BLaER1 treated with 17β-estradiol and CSF1 and Interleukin-3, amounts not matched to agents 10 nM and 100 nM (cell line): ENCODE measurements at regions not wholly inside any gene's neighbourhood (a gene's known extent, or its start where the extent isn't known, plus 50 kb on each side); places are given as distances from the start of the nearest gene placed in this dataset.
"Not testable (repeated sequence)": the region's sequence is repeated elsewhere in the genome, so short reads cannot be mapped to it uniquely, and the experiment has no call there.

ENCODE experiments used
- H3K27ac ChIP-seq, 11 experiments: shearing (Covaris generic); formaldehyde crosslinking; 2 replicates each; pipeline ENCODE4 v1.8.1; 2022
- H3K27me3 ChIP-seq, 11 experiments: shearing (Covaris generic); formaldehyde crosslinking; 2 replicates each; pipeline ENCODE4 v1.8.1; 2022
- H3K36me3 ChIP-seq, 11 experiments: shearing (Covaris generic); formaldehyde crosslinking; 2 replicates each; pipeline ENCODE4 v1.8.1; 2022
- H3K4me1 ChIP-seq, 10 experiments: shearing (Covaris generic); formaldehyde crosslinking; 2 replicates each; pipeline ENCODE4 v1.8.1; 2022
- H3K4me2 ChIP-seq, 11 experiments: shearing (Covaris generic); formaldehyde crosslinking; 2 replicates each; pipeline ENCODE4 v1.8.1; 2022
- H3K4me3 ChIP-seq, 10 experiments: shearing (Covaris generic); formaldehyde crosslinking; 2 replicates each; pipeline ENCODE4 v1.8.1; 2022
- H3K9ac ChIP-seq, 11 experiments: shearing (Covaris generic); formaldehyde crosslinking; 2 replicates each; pipeline ENCODE4 v1.8.1; 2022
- H3K9me3 ChIP-seq, 11 experiments: shearing (Covaris generic); formaldehyde crosslinking; replicated peaks in 1 of 11; 2 replicates each; pipeline ENCODE4 v1.8.1; 2022
- H4K20me1 ChIP-seq, 11 experiments: shearing (Covaris generic); formaldehyde crosslinking; 2 replicates each; pipeline ENCODE4 v1.8.1; 2022
- Cebpa-rat ChIP-seq, 11 experiments: shearing (Covaris generic); IDR thresholded peaks; 2 replicates each; pipeline ENCODE4 v1.8.1; 2022

- H3K9me3 ChIP-seq: peaks cover 0 to 5% (median 0%) of the 10 kb centered on the region in 11 experiments; a peak in 4 of 22 replicates
- H4K20me1 ChIP-seq: no peaks in the 10 kb centered on the region
- no peak for TF ChIP-seq Cebpa-rat (IDR thresholded peaks at IDR 0.05)
- H3K27me3 ChIP-seq: no peaks in the 10 kb centered on the region
- H3K4me3 ChIP-seq: no peak overlapping the region
- H3K4me2 ChIP-seq: no peak overlapping the region
- H3K9ac ChIP-seq: no peak overlapping the region
- H3K4me1 ChIP-seq: no peaks in the 10 kb centered on the region
- H3K27ac ChIP-seq: no peak overlapping the region
- H3K36me3 ChIP-seq: no peaks in the 10 kb centered on the region
These were observed 87.6 kb upstream of the FAM110C start for GRCh38 chr2:133675-134593.

DNA sequence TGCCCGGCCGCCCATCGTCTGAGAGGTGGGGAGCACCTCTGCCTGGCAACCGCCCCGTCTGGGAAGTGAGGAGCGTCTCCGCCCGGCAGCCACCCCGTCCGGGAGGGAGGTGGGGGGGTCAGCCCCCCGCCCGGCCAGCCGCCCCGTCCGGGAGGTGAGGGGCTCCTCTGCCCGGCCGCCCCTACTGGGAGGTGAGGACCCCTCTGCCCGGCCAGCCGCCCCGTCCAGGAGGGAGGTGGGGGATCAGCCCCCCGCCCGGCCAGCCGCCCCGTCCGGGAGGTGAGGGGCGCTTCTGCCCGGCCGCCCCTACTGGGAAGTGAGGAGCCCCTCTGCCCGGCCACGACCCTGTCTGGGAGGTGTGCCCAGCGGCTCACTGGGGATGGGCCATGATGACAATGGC lies 80.5 kb upstream of the FAM110C start:
- not testable (repeated sequence) for H4K20me1 ChIP-seq, H3K9ac ChIP-seq, H3K4me3 ChIP-seq, H3K4me1 ChIP-seq, H3K4me2 ChIP-seq, H3K27me3 ChIP-seq, H3K36me3 ChIP-seq, H3K27ac ChIP-seq
- peaks cover 0 to 17% (median 10%) of the 10 kb centered on the region in 11 experiments; a peak in 16 of 22 replicates for H3K9me3 ChIP-seq

DNA sequence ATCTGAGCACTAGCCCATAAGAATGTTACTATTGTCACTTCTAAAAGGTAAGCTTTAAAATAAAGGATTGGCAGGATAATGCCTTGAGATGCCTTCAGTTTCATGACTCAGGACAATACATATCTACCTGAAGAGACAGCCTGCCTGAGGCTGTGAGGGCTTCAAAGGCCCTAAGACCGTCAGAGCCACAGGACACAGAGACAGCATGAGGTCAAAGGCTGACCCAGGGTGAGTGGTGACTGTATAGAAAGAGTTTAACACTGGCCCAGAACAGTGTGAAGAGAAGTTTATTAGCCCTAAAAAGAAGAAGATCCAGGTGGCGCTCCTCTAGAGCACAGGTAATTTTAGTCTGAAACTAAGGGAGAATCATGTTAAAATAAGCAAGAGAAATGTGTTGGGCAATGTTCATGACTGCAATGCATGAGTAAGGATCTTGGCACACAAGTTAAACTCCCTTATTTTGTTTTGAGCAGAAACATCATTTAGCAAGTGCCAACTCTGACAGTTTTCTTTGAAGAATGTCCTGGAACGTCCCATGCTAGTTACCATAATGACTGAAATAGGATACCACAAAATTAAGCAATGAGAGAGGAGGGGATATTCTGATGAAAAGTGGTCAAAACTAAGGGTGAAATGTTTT lies 78.1 kb upstream of the FAM110C start:
- H3K4me1 ChIP-seq: no peaks in the 10 kb centered on the region
- H3K9ac ChIP-seq: no peak overlapping the region
- H3K4me2 ChIP-seq: no peak overlapping the region
- no peaks in the 10 kb centered on the region for H3K27me3 ChIP-seq
- H4K20me1 ChIP-seq: no peaks in the 10 kb centered on the region
- no peaks in the 10 kb centered on the region for H3K36me3 ChIP-seq
- H3K27ac ChIP-seq: no peak overlapping the region
- H3K9me3 ChIP-seq: peaks cover 0 to 17% (median 8%) of the 10 kb centered on the region in 11 experiments; a peak in 16 of 22 replicates
- H3K4me3 ChIP-seq: no peak overlapping the region
- no peak for TF ChIP-seq Cebpa-rat (IDR thresholded peaks at IDR 0.05)

DNA sequence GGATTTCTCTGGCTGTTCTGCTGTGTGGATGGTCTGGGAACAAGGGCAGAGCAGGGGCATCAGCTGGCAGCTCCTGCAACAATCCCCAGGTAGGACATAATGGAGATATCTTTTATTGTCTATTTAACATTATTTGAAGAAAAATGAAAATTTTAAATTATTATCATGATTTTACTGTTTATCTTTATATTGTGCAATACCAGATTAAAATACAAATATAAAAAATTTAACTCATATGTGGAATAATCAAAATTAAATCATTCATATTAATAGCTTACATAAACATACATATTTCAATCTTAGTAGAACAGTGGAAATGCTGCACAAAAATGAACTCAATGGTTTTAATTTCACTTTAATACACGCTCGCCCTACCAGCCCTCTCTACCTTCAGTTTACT lies 70.6 kb upstream of the FAM110C start:
- Histone ChIP-seq H3K9ac (no peak overlapping the region), H3K27me3 (no peaks in the 10 kb centered on the region), H3K9me3 (no peaks in the 10 kb centered on the region), H3K4me1 (no peaks in the 10 kb centered on the region), H4K20me1 (no peaks in the 10 kb centered on the region), H3K4me2 (no peak overlapping the region), H3K36me3 (no peaks in the 10 kb centered on the region), H3K27ac (no peak overlapping the region), H3K4me3 (no peak overlapping the region)
- peak in 1 of 11 experiments; percentile 46; a peak in 1 of 22 replicates for TF ChIP-seq Cebpa-rat (IDR thresholded peaks at IDR 0.05)

GRCh38 chr2:115303-115702 lies 69.0 kb upstream of the FAM110C start:
- Histone ChIP-seq H3K4me3 (no peak overlapping the region), H4K20me1 (no peaks in the 10 kb centered on the region), H3K4me2 (no peak overlapping the region), H3K4me1 (no peaks in the 10 kb centered on the region), H3K27me3 (no peaks in the 10 kb centered on the region), H3K27ac (no peak overlapping the region), H3K9me3 (no peaks in the 10 kb centered on the region), H3K9ac (no peak overlapping the region), H3K36me3 (no peaks in the 10 kb centered on the region)
- TF ChIP-seq Cebpa-rat (IDR thresholded peaks at IDR 0.05): no peak

DNA sequence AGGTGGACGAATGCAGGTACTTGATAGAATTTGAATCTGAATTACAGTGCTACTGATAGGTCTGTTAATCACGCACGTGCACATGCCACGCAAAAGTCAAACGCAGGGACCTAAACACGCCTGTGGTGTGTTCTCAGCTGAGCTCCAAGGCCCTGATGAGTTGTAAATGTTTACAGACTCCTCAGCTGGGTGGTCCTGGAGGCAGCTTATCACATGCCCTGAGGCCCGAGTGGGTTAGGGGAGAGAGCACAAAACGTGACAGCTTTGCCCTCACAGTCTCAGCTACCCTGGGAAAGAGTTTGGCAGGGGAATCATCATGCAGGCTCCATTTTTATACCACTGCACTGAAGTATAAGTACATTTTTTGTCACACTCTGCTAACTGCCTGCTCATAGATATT lies 68.3 kb upstream of the FAM110C start:
- TF ChIP-seq Cebpa-rat (IDR thresholded peaks at IDR 0.05): no peak

DNA sequence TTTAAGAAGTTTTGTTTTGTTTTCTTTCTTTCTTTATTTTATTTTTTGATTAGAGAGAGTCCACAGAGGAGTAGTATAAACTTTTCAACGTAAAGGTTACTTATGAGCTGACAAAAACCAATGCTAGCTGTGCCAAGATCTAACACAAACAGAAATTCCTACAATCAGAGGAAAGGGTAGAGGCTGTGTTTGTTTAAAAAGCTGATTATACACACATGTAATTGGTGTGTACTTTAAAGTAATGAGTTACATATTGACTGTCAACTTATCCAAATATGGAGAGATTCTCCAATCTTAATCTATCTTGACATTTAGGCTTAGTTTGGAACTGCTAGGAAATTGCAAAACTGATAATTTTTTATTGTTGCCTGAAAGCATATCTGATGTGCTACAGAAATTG lies 63.7 kb upstream of the FAM110C start:
- Histone ChIP-seq H3K9ac (no peak overlapping the region), H3K9me3 (peaks cover 27 to 34% (median 31%) of the 10 kb centered on the region in 11 experiments), H3K36me3 (no peaks in the 10 kb centered on the region), H3K4me1 (peaks cover 0 to 9% (median 0%) of the 10 kb centered on the region in 10 experiments; a peak in 2 of 20 replicates), H3K27ac (no peak overlapping the region), H4K20me1 (no peaks in the 10 kb centered on the region), H3K4me3 (no peak overlapping the region), H3K27me3 (no peaks in the 10 kb centered on the region), H3K4me2 (no peak overlapping the region)
- no peak for TF ChIP-seq Cebpa-rat (IDR thresholded peaks at IDR 0.05)

More for the DNA sequence above, 68.3 kb upstream of the FAM110C start:
- Histone ChIP-seq H4K20me1 (no peaks in the 10 kb centered on the region), H3K4me2 (no peak overlapping the region), H3K36me3 (no peaks in the 10 kb centered on the region), H3K27me3 (no peaks in the 10 kb centered on the region), H3K4me3 (no peak overlapping the region), H3K9ac (no peak overlapping the region), H3K4me1 (peaks cover 0 to 3% (median 0%) of the 10 kb centered on the region in 10 experiments; a peak in 2 of 20 replicates), H3K9me3 (no peaks in the 10 kb centered on the region), H3K27ac (no peak overlapping the region)

- Histone ChIP-seq H3K9me3 (peaks cover 27 to 41% (median 32%) of the 10 kb centered on the region in 11 experiments), H3K4me1 (peaks cover 0 to 9% (median 0%) of the 10 kb centered on the region in 10 experiments; a peak in 2 of 20 replicates), H3K27ac (no peak overlapping the region), H3K9ac (no peak overlapping the region), H3K4me3 (no peak overlapping the region), H3K27me3 (no peaks in the 10 kb centered on the region), H4K20me1 (no peaks in the 10 kb centered on the region), H3K36me3 (no peaks in the 10 kb centered on the region), H3K4me2 (peak overlapping the region in 1 of 11 experiments; percentile 15; a peak in 1 of 22 replicates)
- no peak for TF ChIP-seq Cebpa-rat (IDR thresholded peaks at IDR 0.05)
These were observed 62.9 kb upstream of the FAM110C start for GRCh38 chr2:108920-109809.

- Histone ChIP-seq H3K4me1 (no peaks in the 10 kb centered on the region), H3K4me3 (no peak overlapping the region), H3K27ac (no peak overlapping the region), H3K36me3 (no peaks in the 10 kb centered on the region), H3K9me3 (peaks cover 9 to 30% (median 15%) of the 10 kb centered on the region in 11 experiments; a peak in 21 of 22 replicates), H3K9ac (no peak overlapping the region), H3K4me2 (no peak overlapping the region), H3K27me3 (no peaks in the 10 kb centered on the region), H4K20me1 (no peaks in the 10 kb centered on the region)
- TF ChIP-seq Cebpa-rat (IDR thresholded peaks at IDR 0.05): no peak
These were observed 54.7 kb upstream of the FAM110C start for GRCh38 chr2:101016-101415.
